ENCODE measurements at regions not wholly inside any gene's neighbourhood (a gene's known extent, or its start where the extent isn't known, plus 50 kb on each side); places are given as distances from the start of the nearest gene placed in this dataset.

DNA sequence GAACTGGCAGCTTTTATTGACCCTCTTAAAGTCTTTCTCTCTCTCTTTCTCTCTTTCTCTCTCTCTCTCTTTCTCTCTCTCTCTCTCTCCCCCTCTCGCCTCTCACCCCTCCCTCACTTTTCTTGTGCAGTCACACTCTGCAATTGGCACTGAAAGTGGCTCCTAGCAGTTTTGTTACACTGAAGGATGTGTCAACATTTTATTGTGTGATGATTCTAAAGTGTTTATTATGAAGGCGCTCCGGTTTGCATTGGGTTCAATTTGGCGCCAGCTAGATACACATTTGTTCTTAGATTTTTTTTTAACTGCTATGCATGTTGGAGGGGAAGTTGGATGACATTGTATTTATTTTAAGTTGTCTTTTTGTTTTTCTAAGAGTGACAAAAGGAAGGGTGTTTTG is 64.0 kb upstream of the CHRM3 start:
- FAIRE-seq, result no peak

DNA sequence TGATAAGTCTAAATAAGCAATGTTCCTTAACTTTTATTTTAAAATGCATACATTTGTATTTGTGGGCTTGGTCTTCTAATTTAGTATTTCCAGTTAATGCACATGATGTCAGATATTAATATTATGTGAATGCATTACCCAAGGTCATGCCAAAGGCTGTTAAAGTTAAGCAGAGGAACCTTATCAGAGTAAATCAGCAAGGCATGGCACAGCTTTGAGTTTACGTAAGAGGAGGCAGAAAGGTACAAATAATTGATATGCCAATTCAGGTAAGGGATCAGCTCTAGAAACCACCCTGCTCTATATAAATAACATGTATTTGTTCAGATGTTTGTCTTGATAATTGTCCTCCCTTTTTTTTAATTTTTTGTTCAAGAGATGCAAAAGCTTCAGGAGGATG is 64.5 kb upstream of the CHRM3 start:
- no peak for FAIRE-seq

- no peak for FAIRE-seq
Measured at GRCh38 chr1:239317948-239318347, 68.4 kb upstream of the CHRM3 start.

DNA sequence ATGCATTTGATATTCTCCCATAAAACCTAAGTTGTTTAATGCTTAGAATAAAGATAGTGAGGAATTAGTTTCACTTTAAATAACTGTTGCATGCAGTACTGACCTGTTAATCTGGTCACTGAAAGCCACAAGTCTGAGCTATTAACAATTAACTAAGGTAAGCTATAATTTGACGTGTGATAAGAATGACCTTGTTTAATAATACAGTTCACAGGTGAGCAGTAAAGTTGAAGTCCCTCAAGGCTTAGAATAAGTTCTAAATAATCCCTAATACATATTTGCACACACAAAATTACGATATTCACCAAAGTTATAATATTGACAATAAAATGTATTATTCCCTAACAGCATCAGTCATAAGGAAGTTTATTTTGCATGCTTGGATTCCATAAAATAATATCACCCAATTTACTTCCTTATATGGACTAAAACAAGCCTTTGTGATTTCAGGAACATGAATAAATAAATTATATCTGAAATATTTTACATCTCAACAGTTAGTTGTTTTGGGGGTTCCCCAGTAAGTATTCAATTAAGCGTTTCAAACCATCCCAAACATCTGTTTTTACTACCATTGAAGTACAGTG is 70.6 kb upstream of the CHRM3 start:
- FAIRE-seq, result no peak

GRCh38 chr1:239311331-239311730 is 75.0 kb upstream of the CHRM3 start:
- FAIRE-seq, result no peak

DNA sequence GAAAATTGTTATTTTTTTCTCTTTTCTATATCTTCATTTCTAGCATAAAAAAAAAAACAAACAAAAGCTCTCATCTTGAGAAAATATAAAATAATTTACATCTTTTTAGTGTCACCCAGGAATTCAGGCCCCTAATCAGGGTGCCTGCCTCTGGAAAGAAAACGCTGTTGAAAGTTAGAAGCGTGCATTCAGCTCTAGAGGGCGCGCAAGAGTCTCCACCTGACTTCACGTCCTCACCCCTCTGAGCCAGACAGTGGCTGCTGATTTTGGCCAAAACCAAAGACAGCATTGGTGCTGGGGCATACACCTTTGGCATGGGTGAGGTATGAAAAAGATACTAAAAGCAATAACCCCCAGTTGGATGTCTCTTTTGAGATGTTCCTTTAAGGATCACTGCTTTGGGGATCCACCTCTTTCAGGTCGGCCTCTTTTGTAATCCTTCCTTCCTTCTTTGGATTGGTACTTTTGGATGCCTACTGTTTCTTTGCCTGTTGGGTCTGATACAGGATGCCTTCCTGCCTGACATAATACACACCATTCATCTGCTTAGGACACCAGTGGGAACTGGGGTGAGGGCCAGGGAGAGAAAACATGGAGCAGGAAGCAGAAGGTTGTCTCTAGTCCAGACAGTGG is 77.6 kb upstream of the CHRM3 start:
- peak; percentile 62 for FAIRE-seq

- FAIRE-seq, result no peak
Measured at GRCh38 chr1:239307886-239308285, 78.5 kb upstream of the CHRM3 start.

DNA sequence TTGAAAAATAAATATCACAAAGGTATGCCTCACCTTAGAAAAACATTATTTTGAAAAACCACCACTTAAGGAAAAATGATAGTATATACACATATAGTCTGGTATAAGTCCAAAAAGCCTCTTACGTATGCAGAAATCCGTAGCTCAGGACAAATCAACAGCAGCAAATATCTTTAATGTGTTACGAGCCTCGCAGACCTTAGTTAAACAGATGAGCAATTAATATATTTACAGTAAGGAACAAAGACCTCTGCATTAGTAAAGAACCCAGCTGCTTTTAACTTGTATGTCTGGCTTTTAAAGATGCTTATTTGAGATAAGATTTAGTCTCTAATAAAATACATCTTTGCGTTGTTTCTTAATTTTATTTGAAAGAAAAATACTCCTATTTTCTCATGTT is 79.9 kb upstream of the CHRM3 start:
- FAIRE-seq, result no peak

- FAIRE-seq, result no peak
Measured at GRCh38 chr1:239303289-239303688, 83.1 kb upstream of the CHRM3 start.

- FAIRE-seq, result no peak
Measured at GRCh38 chr1:239302696-239303095, 83.7 kb upstream of the CHRM3 start.

GRCh38 chr1:239301251-239301650 is 85.1 kb upstream of the CHRM3 start:
- no peak for FAIRE-seq

- FAIRE-seq, result no peak
Measured at GRCh38 chr1:239297910-239298309, 88.5 kb upstream of the CHRM3 start.

GRCh38 chr1:239293350-239294110 is 92.8 kb upstream of the CHRM3 start:
- no peak for FAIRE-seq

DNA sequence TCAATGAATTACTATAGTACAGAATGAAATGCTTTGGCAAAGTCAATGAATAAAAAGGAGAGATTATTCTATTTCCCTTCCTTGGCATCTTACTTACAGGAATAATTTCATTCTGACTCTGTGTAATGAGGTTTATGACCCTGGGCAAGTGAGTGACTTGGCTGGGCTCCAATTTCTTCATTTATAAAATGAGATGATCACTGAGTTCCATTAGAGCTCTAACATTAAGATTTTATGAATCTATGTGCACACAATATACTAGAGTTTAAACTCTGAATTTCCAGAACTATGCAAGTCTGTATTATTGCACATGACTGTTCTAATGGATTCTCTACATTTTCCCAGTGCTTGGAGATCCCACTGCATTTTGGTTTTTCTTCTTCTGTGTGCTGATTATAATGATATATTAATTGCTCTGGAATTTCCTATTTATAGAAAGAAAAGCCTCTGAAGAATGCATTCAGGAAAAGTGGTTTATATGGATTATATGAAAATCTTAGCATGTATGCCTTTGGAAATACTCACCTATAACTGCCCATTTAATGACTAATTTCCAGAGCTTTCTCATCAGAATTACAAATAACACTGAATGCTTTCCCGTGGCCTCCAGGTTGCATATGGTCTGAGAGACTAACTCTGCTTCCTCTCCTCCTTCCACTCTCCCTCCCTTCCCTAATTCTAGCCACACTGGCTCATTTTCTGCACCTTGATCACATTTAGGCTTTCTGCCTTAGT is 97.4 kb upstream of the CHRM3 start:
- no peak for FAIRE-seq

- no peak for FAIRE-seq
Measured at GRCh38 chr1:239287296-239287695, 99.1 kb upstream of the CHRM3 start.

GRCh38 chr1:239283216-239283615 is 103.2 kb upstream of the CHRM3 start:
- FAIRE-seq, result no peak

GRCh38 chr1:239282411-239282810 is 104.0 kb upstream of the CHRM3 start:
- no peak for FAIRE-seq

- no peak for FAIRE-seq
Measured at GRCh38 chr1:239276051-239276450, 110.3 kb upstream of the CHRM3 start.

DNA sequence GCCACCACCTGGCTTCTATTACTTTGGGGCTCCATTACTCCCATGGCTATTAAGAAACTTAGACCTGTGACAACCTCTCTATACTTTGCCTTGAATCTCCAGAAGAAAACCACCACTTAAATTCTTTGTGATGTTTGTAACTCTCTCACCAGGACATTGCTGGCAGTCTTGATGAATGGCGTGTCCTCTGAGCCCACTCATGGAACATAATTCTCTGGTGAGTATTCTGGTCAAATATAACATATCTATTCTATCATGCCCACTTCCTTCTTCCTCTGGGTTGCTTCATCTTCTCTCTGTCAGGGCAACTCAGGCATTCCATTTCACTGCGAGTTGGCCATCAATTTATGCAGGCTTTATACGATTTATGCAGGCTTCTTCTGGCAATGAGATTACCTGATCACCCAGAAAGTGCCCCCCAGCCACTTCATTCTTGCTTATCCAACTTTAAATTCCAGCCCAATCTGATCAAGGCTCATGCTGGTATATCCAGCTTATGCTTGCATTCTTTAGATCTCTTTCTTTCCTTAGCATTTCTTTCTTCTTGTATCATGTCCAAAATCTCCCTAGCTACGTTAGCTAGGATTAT is 112.0 kb upstream of the CHRM3 start:
- FAIRE-seq, result no peak

GRCh38 chr1:239270509-239270908 is 115.9 kb upstream of the CHRM3 start:
- no peak for FAIRE-seq

- no peak for FAIRE-seq
Measured at GRCh38 chr1:239269706-239270105, 116.7 kb upstream of the CHRM3 start.

DNA sequence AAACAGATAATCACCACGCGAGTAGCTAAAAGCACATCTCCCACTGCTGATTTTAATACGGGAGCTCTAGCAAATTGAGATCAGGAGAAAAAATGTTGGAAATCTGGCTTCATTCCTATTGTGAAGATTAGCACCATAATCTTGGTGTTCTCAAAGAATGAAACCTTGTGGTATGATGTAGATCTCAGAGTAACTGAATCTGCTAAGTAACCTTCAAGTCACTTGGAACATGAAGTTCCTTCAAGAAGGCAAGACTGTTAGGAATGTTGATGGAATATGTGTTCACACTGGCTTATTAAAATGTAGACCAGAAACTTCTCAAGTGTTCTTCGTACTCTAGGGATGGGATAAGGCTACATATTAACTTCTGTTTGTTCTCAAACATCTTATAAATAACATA is 117.4 kb upstream of the CHRM3 start:
- FAIRE-seq, result no peak

DNA sequence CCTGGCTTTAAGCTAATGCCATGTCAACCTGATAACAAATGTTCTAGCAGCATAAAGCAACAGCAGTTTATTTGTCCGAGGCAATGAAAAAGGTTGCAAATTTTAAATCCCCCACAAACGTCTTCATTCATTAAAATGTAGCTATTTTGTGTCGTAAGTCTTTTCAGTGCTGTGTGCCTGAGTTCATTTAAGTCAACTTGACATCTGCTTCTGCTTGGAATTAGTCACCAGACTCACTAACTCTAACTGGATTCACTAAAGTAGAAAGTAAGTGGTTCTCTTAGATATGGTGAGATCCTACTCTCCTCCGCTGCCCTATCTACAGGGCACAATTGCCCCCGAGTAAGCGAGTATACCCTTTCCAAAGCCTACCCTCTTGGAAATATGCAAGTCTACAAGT is 118.4 kb upstream of the CHRM3 start:
- no peak for FAIRE-seq
